VCaP (cell line): ENCODE measurements at regions not wholly inside any gene's neighbourhood (a gene's known extent, or its start where the extent isn't known, plus 50 kb on each side); places are given as distances from the start of the nearest gene placed in this dataset.
"Not testable (repeated sequence)": the region's sequence is repeated elsewhere in the genome, so short reads cannot be mapped to it uniquely, and the experiment has no call there.

ENCODE experiments used
- H3K27ac ChIP-seq: fragments of 450-650 bp; 2 replicates; pipeline ENCODE4 v1.5.1; 2017
- TF ChIP-seq, protein P1 (sequence below): fragments of 450-650 bp; conservative IDR thresholded peaks from 2 replicates; pipeline ENCODE4 v1.5.1; 2017; ENCODE audit warnings: mild to moderate bottlenecking, moderate library complexity

GRCh38 chr9:25773805-25774204 lies 95.6 kb upstream of the TUSC1 start:
- TF ChIP-seq, protein P1, sequence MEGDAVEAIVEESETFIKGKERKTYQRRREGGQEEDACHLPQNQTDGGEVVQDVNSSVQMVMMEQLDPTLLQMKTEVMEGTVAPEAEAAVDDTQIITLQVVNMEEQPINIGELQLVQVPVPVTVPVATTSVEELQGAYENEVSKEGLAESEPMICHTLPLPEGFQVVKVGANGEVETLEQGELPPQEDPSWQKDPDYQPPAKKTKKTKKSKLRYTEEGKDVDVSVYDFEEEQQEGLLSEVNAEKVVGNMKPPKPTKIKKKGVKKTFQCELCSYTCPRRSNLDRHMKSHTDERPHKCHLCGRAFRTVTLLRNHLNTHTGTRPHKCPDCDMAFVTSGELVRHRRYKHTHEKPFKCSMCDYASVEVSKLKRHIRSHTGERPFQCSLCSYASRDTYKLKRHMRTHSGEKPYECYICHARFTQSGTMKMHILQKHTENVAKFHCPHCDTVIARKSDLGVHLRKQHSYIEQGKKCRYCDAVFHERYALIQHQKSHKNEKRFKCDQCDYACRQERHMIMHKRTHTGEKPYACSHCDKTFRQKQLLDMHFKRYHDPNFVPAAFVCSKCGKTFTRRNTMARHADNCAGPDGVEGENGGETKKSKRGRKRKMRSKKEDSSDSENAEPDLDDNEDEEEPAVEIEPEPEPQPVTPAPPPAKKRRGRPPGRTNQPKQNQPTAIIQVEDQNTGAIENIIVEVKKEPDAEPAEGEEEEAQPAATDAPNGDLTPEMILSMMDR: no peak
- H3K27ac ChIP-seq: no peak overlapping the region

GRCh38 chr9:25755951-25756350 lies 77.7 kb upstream of the TUSC1 start:
- H3K27ac ChIP-seq: no peak overlapping the region
- TF ChIP-seq, protein P1: no peak

- peak overlapping the region; percentile 30 for H3K27ac ChIP-seq
- TF ChIP-seq, protein P1: no peak
Observed at GRCh38 chr9:25752398-25752797, 74.2 kb upstream of the TUSC1 start.

DNA sequence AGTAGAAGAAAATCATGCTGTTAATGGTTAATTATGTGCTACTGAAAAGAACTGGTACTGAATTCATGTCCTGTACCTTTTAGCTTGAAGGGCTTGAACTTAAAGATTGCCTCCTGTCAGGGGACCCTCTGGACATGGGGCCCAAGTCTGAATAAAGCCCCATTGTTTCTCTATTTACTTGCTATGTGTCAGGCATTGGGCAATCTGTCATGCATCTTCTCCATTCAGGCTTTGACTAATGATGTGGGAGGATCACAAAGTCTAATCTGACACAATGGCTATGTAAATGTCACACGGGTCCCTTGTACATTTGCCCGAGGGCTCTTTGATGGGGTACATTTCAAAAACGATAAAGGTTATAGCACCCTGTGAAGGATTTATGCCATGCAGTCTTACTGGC lies 64.0 kb upstream of the TUSC1 start:
- TF ChIP-seq, protein P1: no peak
- no peak overlapping the region for H3K27ac ChIP-seq

GRCh38 chr9:25733336-25733982 lies 55.2 kb upstream of the TUSC1 start:
- TF ChIP-seq, protein P1: no peak
- H3K27ac ChIP-seq: no peak overlapping the region

DNA sequence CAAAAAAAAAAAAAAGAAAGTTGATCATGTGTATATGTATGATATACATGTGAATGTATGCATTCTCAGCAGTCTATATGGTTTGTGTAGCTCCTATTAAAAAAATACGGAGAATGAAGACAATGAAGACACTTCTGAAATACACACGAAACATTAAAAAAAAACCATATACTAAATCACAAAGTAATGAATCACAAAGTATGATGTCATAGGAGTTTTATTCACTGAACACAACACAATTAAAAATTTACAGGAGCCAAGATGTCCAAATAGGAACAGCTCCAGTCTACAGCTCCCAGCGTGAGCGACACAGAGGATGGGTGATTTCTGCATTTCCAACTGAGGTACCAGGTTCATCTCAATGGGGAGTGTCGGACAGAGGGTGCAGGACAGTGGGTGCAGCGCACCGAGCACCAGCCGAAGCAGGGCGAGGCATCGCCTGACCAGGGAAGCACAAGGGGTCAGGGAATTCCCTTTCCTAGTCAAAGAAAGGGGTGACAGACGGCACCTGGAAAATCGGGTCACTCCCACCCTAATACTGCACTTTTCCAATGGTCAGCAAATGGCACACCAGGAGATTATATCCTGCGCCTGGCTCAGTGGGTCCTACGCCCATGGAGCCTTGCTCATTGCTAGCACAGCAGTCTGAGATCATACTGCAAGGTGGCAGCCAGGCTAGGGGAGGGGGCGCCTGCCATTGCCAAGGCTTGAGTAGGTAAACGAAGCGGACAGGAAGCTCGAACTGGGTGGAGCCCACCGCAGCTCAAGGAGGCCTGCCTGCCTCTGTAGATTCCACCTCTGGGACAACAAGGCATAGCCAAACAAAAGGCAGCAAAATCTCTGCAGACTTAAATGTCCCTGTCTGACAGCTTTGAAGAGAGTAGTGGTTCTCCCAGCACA lies 53.9 kb upstream of the TUSC1 start:
- not testable (repeated sequence) for H3K27ac ChIP-seq
